RWPE1 (cell line): ENCODE measurements at regions not wholly inside any gene's neighbourhood (a gene's known extent, or its start where the extent isn't known, plus 50 kb on each side); places are given as distances from the start of the nearest gene placed in this dataset.
"Not testable (repeated sequence)": the region's sequence is repeated elsewhere in the genome, so short reads cannot be mapped to it uniquely, and the experiment has no call there.

ENCODE experiments used
- CTCF ChIA-PET: fragments of 350-600 bp; sonication (Branson Sonifier 250); formaldehyde crosslinking; extraction: SDS; loops from one replicate; lab custom pipeline; 2021; lab: Yijun Ruan, JAX
- POLR2A ChIA-PET: fragments of 400-600 bp; formaldehyde crosslinking; extraction: SDS; loops from one replicate; lab custom pipeline; 2020; ENCODE audit warnings: antibody characterized with exemption; ENCODE audit not compliant: low non-redundant PET; lab: Yijun Ruan, JAX
- DNase-seq: peaks from one replicate; pipeline ENCODE4 v3.0.0; 2012; ENCODE audit warnings: low spot score
- H3K27ac ChIP-seq: fragments of 450-650 bp; 2 replicates; pipeline ENCODE4 v1.5.1; 2017
- CTCF ChIP-seq: fragments of 450-650 bp; conservative IDR thresholded peaks from 2 replicates; pipeline ENCODE4 v1.5.1; 2017; ENCODE audit warnings: low read depth, mild to moderate bottlenecking

- no peak overlapping the region for H3K27ac ChIP-seq
- POLR2A ChIA-PET, result no interaction called here
- DNase-seq, result peak; percentile 42
- TF ChIP-seq CTCF, result no peak
- CTCF ChIA-PET, result interaction anchor here (0.6 to 1.1 kb wide), 2 partner anchors 9 to 202 kb away, joined by 3 to 4 read pairs; no protein-coding TSS in a partner anchor
Observed at GRCh38 chr14:46571970-46572369, 79.6 kb downstream of the RPL10L start.

GRCh38 chr14:46568161-46568560 lies 83.4 kb downstream of the RPL10L start:
- H3K27ac ChIP-seq, CTCF ChIA-PET, POLR2A ChIA-PET, DNase-seq: not testable (repeated sequence)

GRCh38 chr14:46550836-46551235 lies 100.7 kb downstream of the RPL10L start:
- no peak for TF ChIP-seq CTCF
- ChIA-PET POLR2A (no interaction called here), CTCF (no interaction called here)
- no peak for DNase-seq
- H3K27ac ChIP-seq, result no peak overlapping the region

- no peak for TF ChIP-seq CTCF
- DNase-seq, result no peak
- CTCF ChIA-PET, result interaction anchor here (0.6 kb wide), 1 partner anchor 503 kb away, joined by 3 read pairs; no protein-coding TSS in a partner anchor
- POLR2A ChIA-PET, result no interaction called here
- H3K27ac ChIP-seq, result no peak overlapping the region
Observed at GRCh38 chr14:46540986-46541385, 110.6 kb downstream of the RPL10L start.

- ChIA-PET POLR2A (no interaction called here), CTCF (no interaction called here)
- no peak for DNase-seq
- no peak overlapping the region for H3K27ac ChIP-seq
- TF ChIP-seq CTCF, result no peak
Observed at GRCh38 chr14:46519121-46519520, 132.5 kb downstream of the RPL10L start.

GRCh38 chr14:46508752-46509151 lies 142.8 kb downstream of the RPL10L start:
- H3K27ac ChIP-seq, DNase-seq, POLR2A ChIA-PET, CTCF ChIA-PET: not testable (repeated sequence)

- CTCF ChIA-PET, result interaction anchor here (0.6 kb wide), 1 partner anchor 131 kb away, joined by 6 read pairs; no protein-coding TSS in a partner anchor
- POLR2A ChIA-PET, result interaction anchor here (0.7 kb wide), 1 partner anchor 848 kb away, joined by 3 read pairs; no protein-coding TSS in a partner anchor
- TF ChIP-seq CTCF, result no peak
- no peak for DNase-seq
- H3K27ac ChIP-seq, result no peak overlapping the region
Observed at GRCh38 chr14:46499521-46499920, 152.1 kb downstream of the RPL10L start.

- no peak for TF ChIP-seq CTCF
- no peak for DNase-seq
- no peak overlapping the region for H3K27ac ChIP-seq
- POLR2A ChIA-PET, result no interaction called here
- CTCF ChIA-PET, result no interaction called here
Observed at GRCh38 chr14:46496409-46496808, 155.2 kb downstream of the RPL10L start.
